Spleen (tissue), 11 donors: ENCODE measurements at regions not wholly inside any gene's neighbourhood (a gene's known extent, or its start where the extent isn't known, plus 50 kb on each side); places are given as distances from the start of the nearest gene placed in this dataset.

ENCODE experiments used
- DNase-seq: peaks from one replicate; pipeline ENCODE4 v3.0.0-alpha.2; 2020
- H3K27ac ChIP-seq, 8 donors: fragments of 200-600 bp; sonication (generic) in 7 of 8; 1 replicate in 4 of 8; 2 replicates in 4 of 8; pipeline versions ENCODE4 v1.5.0 to v1.8.0; 2016 to 2021; ENCODE audit warnings: inconsistent platforms in 4 of 8, mild to moderate bottlenecking in 4 of 8, moderate library complexity in 1 of 8
- H3K27me3 ChIP-seq, 7 donors: fragments of 200-600 bp; sonication (generic) in 6 of 7; replicated peaks in 1 of 7; 1 replicate in 4 of 7; 2 replicates in 3 of 7; pipeline versions ENCODE4 v1.5.0 to v1.8.0; 2016 to 2021; ENCODE audit warnings: inconsistent platforms in 3 of 7, mild to moderate bottlenecking in 1 of 7
- H3K36me3 ChIP-seq, 6 donors: fragments of 200-600 bp; sonication (generic) in 5 of 6; 1 replicate in 4 of 6; 2 replicates in 2 of 6; pipeline versions ENCODE4 v1.5.0 to v1.8.0; 2016 to 2021; ENCODE audit warnings: inconsistent platforms in 2 of 6
- H3K4me1 ChIP-seq, 6 donors: fragments of 200-600 bp; sonication (generic) in 5 of 6; 1 replicate in 3 of 6; 2 replicates in 3 of 6; pipeline versions ENCODE4 v1.5.0 to v1.8.0; 2016 to 2021; ENCODE audit warnings: inconsistent platforms in 3 of 6
- H3K4me3 ChIP-seq, 8 donors: fragments of 200-600 bp; sonication (generic) in 7 of 8; 1 replicate in 4 of 8; 2 replicates in 4 of 8; pipeline versions ENCODE4 v1.5.0 to v1.8.0; 2016 to 2021; ENCODE audit warnings: inconsistent platforms in 4 of 8, mild to moderate bottlenecking in 4 of 8, moderate library complexity in 2 of 8
- H3K9me3 ChIP-seq, 8 donors: fragments of 200-600 bp; sonication (generic) in 7 of 8; 1 replicate in 4 of 8; 2 replicates in 4 of 8; pipeline versions ENCODE4 v1.5.0 to v1.8.0; 2016 to 2021; ENCODE audit warnings: inconsistent platforms in 4 of 8
- POLR2A ChIP-seq, 3 donors: fragments of 450-650 bp; IDR thresholded peaks; one replicate each; pipeline ENCODE4 v1.5.1; 2017; ENCODE audit warnings: antibody characterized with exemption in 3 of 3, mild to moderate bottlenecking in 1 of 3
- POLR2AphosphoS5 ChIP-seq, 3 donors: sonication (generic); formaldehyde crosslinking; IDR thresholded peaks; one replicate each; pipeline ENCODE4 v1.5.1; 2017; ENCODE audit warnings: antibody characterized with exemption in 3 of 3
- WGBS, 5 donors: extraction: QIAGEN DNeasy Blood & Tissue Kit in 3 of 5; methylation state at CpG; one replicate each; pipeline versions ENCODE4 v1.1.5 to v1.1.7; 2013 to 2018; 5-methylcytosine and 5-hydroxymethylcytosine counted together
- intact Hi-C: fragments of 100-400 bp; cut with DNase I; formaldehyde crosslinking; loops from one replicate; pipeline ENCODE4 v1.15.0; 2023; ENCODE audit warnings: low total_unique reads
- TF ChIP-seq, protein P1 (sequence below), 11 experiments: fragments of 200-600 bp in 7 of 11; fragments of 450-650 bp in 4 of 11; sonication (generic) in 4 of 11; IDR thresholded peaks in 8 of 11; conservative IDR thresholded peaks in 3 of 11; 1 replicate in 7 of 11; 2 replicates in 4 of 11; pipeline versions ENCODE4 v1.4.0 to v1.8.0; 2016 to 2021; ENCODE audit warnings: antibody characterized with exemption in 11 of 11, inconsistent platforms in 4 of 11, mild to moderate bottlenecking in 1 of 11
- donor health status: healthy with polysubstance abuse.
- donor health status: DM: no; HTN: no; CAD: no; lungs with moderate emphysema.
- donor health status: DM: no; HTN: no; CAD: no.
- donor health status: Bipolar disorder and iron deficiency.
- donor health status: healthy.
- donor health status: DM: no; HTN: no; CAD: no.
- donor health status: DM: yes; HTN: yes; CAD: no.

DNA sequence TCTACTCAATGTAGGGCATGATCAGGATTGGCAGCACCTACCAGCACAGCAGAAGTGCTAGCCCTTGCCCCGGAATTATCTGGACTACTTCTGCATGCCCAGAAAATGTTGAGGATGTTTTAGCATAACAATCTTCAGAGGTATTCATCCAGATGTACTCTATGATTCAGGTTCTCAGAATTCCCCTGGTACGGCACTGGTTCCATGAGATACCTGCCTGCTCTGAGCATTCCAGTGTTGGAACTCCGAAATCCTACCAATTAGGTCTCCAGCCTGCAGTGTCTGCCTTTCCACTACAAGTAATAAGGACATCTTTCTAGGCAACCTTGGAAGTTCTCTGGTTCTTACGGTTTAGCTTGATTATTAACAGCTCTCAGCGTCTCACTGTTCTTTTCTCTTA, 554.5 kb downstream of the HACE1 start:
- no peak overlapping the region for H3K4me3 ChIP-seq
- H3K36me3 ChIP-seq = no peaks in the 10 kb centered on the region
- 85 to 94% (median 88%) methylated on average over 5 of the region's 5 CpGs for WGBS, 5 donors
- no peaks in the 10 kb centered on the region for H3K4me1 ChIP-seq
- no peak for DNase-seq
- H3K27me3 ChIP-seq = no peaks in the 10 kb centered on the region
- intact Hi-C loops = no loop called here
- H3K27ac ChIP-seq = no peak overlapping the region
- TF ChIP-seq POLR2A (IDR thresholded peaks at IDR 0.05) (no peak), POLR2AphosphoS5 (IDR thresholded peaks at IDR 0.05) (no peak)
- TF ChIP-seq, protein P1, sequence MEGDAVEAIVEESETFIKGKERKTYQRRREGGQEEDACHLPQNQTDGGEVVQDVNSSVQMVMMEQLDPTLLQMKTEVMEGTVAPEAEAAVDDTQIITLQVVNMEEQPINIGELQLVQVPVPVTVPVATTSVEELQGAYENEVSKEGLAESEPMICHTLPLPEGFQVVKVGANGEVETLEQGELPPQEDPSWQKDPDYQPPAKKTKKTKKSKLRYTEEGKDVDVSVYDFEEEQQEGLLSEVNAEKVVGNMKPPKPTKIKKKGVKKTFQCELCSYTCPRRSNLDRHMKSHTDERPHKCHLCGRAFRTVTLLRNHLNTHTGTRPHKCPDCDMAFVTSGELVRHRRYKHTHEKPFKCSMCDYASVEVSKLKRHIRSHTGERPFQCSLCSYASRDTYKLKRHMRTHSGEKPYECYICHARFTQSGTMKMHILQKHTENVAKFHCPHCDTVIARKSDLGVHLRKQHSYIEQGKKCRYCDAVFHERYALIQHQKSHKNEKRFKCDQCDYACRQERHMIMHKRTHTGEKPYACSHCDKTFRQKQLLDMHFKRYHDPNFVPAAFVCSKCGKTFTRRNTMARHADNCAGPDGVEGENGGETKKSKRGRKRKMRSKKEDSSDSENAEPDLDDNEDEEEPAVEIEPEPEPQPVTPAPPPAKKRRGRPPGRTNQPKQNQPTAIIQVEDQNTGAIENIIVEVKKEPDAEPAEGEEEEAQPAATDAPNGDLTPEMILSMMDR (IDR thresholded peaks at IDR 0.05 in 8 of 11, conservative IDR thresholded peaks at IDR 0.05 in 3 of 11) = no peak
- no peaks in the 10 kb centered on the region for H3K9me3 ChIP-seq

DNA sequence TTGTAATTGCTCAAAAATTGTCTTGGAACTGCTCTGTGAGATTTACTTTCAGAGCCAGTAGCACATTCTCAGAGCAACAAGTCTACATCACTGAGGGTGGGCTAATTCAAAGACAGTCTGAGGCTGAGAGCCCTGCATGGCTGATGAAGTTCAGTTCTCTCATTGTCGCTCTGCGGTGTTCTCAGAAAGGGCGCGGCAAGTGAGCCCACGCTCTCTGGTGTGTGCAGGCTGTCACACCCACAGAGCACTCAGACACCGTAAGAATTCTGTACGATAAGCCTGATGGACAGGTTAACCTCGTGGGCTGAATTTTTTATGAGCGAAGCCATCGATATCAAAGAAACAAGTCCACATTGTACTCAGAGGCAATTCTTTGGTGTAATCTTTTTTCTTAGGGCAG, 557.8 kb downstream of the HACE1 start:
- Histone ChIP-seq H3K27me3 (no peaks in the 10 kb centered on the region), H3K4me1 (no peaks in the 10 kb centered on the region), H3K27ac (no peak overlapping the region), H3K4me3 (no peak overlapping the region), H3K36me3 (no peaks in the 10 kb centered on the region), H3K9me3 (no peaks in the 10 kb centered on the region)
- 85 to 94% (median 92%) methylated on average over 10 of the region's 10 CpGs for WGBS, 5 donors
- DNase-seq = no peak
- TF ChIP-seq POLR2A (IDR thresholded peaks at IDR 0.05) (no peak), POLR2AphosphoS5 (IDR thresholded peaks at IDR 0.05) (no peak)
- TF ChIP-seq, protein P1 (IDR thresholded peaks at IDR 0.05 in 8 of 11, conservative IDR thresholded peaks at IDR 0.05 in 3 of 11) = no peak
- intact Hi-C loops = no loop called here

DNA sequence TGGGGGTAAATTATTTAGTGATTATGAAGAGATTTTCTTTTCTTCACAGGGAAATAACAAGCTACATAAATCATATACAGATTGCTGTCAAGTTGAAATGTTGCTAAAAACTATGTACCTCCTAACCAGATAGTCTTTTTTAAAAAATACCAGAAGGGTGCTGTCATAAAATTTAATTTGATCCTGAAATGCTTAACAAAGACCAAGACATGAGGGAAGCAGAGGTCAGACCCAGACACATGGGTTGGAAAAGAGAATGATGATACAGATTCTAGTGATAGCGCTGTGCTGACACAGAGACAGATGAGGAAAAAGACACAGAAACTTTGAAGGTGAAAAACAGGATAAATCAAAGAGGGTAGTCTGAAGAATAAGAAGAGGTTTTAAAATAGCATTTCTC, 573.1 kb downstream of the HACE1 start:
- H3K27me3 ChIP-seq = no peaks in the 10 kb centered on the region
- no peaks in the 10 kb centered on the region for H3K9me3 ChIP-seq
- TF ChIP-seq, protein P1 (IDR thresholded peaks at IDR 0.05 in 8 of 11, conservative IDR thresholded peaks at IDR 0.05 in 3 of 11) = no peak
- TF ChIP-seq POLR2A (IDR thresholded peaks at IDR 0.05) (no peak), POLR2AphosphoS5 (IDR thresholded peaks at IDR 0.05) (no peak)
- whole genome bisulfite sequencing, 5 donors = 87 to 93% (median 88%) methylated on average over 1 of the region's 1 CpG
- H3K4me3 ChIP-seq = no peak overlapping the region
- H3K36me3 ChIP-seq = no peaks in the 10 kb centered on the region
- intact Hi-C loops = no loop called here
- no peak for DNase-seq
- no peaks in the 10 kb centered on the region for H3K4me1 ChIP-seq
- peak overlapping the region in 2 of 8 donors; percentile 22 to 31 for H3K27ac ChIP-seq

DNA sequence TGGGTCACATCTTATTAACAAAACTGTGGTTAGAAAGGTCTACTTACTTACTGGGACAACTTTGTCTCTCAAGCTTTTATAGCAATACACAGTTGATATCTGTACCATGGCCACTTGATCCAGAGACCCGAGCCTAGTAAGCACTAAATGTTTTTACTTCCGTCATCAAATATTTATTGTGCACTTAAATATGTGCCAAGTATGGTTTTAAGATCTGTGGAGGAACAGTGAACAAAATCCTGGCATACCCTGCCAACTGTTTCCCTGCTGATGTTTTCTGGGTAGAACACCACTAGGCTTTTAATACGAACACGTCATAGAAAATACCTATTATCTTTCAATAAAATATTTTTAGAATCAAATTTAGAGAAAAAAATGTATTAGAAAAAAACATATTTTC, 574.8 kb downstream of the HACE1 start:
- WGBS, 5 donors = 74 to 85% (median 77%) methylated on average over 4 of the region's 4 CpGs
- intact Hi-C loops = no loop called here
- Histone ChIP-seq H3K4me3 (no peak overlapping the region), H3K9me3 (no peaks in the 10 kb centered on the region), H3K27me3 (no peaks in the 10 kb centered on the region), H3K36me3 (no peaks in the 10 kb centered on the region), H3K27ac (no peak overlapping the region), H3K4me1 (no peaks in the 10 kb centered on the region)
- TF ChIP-seq POLR2A (IDR thresholded peaks at IDR 0.05) (no peak), POLR2AphosphoS5 (IDR thresholded peaks at IDR 0.05) (no peak)
- TF ChIP-seq, protein P1 (IDR thresholded peaks at IDR 0.05 in 8 of 11, conservative IDR thresholded peaks at IDR 0.05 in 3 of 11) = no peak
- no peak for DNase-seq
